ENCODE measurements at regions not wholly inside any gene's neighbourhood (a gene's known extent, or its start where the extent isn't known, plus 50 kb on each side); places are given as distances from the start of the nearest gene placed in this dataset.

DNA sequence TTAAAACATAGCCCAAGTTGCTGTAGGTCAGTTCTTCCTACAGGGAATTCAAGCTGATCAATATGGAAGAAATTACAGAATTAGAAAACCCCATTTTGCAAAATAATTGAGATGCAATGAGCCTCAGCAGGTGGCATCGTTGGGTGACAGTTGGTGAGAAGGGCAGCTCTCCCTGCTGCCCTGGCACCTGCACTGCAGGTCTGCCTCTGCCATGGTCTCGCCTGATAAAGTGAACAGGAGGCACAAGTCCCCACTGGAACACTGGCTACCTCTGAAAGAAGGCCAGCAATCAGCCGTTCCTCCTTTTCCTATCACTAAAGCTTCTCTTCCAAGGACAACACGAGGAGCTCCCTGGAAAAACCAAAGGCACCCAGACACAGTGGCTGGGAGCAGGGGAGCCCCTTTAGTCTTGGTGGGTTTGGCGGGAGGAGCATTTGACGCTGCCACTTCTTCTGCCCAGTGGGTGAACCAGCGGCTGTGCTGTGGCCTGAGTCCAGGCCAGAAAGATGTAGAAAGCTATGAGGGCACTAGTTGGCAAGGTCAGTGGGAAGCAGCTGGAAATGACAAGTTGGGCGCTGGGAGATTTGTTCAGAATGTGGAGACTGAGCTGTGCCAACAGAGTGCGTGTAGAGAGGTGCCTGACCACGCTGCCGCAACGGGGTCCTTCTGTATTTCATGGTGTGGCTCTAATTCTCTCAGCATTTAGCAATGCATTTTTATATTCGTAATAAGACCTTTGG lies 93.1 kb downstream of the RIPK4 start:
- H4K8ac ChIP-seq (ENCODE audit: extremely low read depth, insufficient read depth, low read length) = no peak overlapping the region
- no peak overlapping the region for H3K27ac ChIP-seq (ENCODE audit: low read depth, low read length)
- H3K4me1 ChIP-seq (replicated peaks in 1 of 4; ENCODE audit: control insufficient read depth in 3 of 4, insufficient read depth in 4 of 4, low read length in 3 of 4) = peaks cover 8 to 14% (median 12%) of the 10 kb centered on the region in 4 experiments
- no peaks in the 10 kb centered on the region for H3K36me3 ChIP-seq (ENCODE audit: control insufficient read depth in 2 of 4, insufficient read depth in 4 of 4, low read length in 3 of 4)
- POLR2A ChIA-PET (ENCODE audit: partially characterized antibody) = interaction anchor here (1.1 kb wide), 1 partner anchor 10 kb away, joined by 3 read pairs; no protein-coding TSS in a partner anchor
- H3K79me2 ChIP-seq (ENCODE audit: control insufficient read depth in 1 of 2, insufficient read depth in 2 of 2, low read length in 2 of 2) = no peaks in the 10 kb centered on the region
- no peak overlapping the region for H2BK5ac ChIP-seq (ENCODE audit: low read depth, low read length)
- H3K27me3 ChIP-seq (replicated peaks in 1 of 4; ENCODE audit: control insufficient read depth in 3 of 4, extremely low read depth in 1 of 4, insufficient read depth in 3 of 4, low read length in 3 of 4) = no peaks in the 10 kb centered on the region; a peak in 2 of 7 replicates
- no peak overlapping the region for H2BK120ac ChIP-seq (replicated peaks; ENCODE audit: low read depth, low read length)
- FAIRE-seq (no peak), DNase-seq (ENCODE audit: low read depth in 1 of 2, low spot score in 2 of 2) (no peak)
- 82% methylated on average over 12 of the region's 13 CpGs; no CpG with 5 or more reads in 1 of the 2 experiments for WGBS, 2 experiments (ENCODE audit: extremely low coverage in 1 of 2, insufficient coverage in 1 of 2, insufficient read length in 1 of 2, insufficient replicate concordance in 2 of 2, low coverage in 1 of 2, low lambda C conversion rate in 2 of 2, missing lambda C conversion rate in 1 of 2)
- H3K9ac ChIP-seq (replicated peaks in 1 of 4; ENCODE audit: extremely low read depth in 1 of 4, low read depth in 3 of 4, low read length in 3 of 4) = no peak overlapping the region
- H3K18ac ChIP-seq (ENCODE audit: extremely low read depth, low read length) = no peak overlapping the region
- no peak overlapping the region for H3K4ac ChIP-seq (replicated peaks; ENCODE audit: insufficient read length, low read depth, low read length)
- H3K9me3 ChIP-seq (ENCODE audit: insufficient read depth in 2 of 2, low read depth in 1 of 2, low read length in 1 of 2) = no peaks in the 10 kb centered on the region
- no peaks in the 10 kb centered on the region for H3K79me1 ChIP-seq (ENCODE audit: low read depth, low read length)
- H2BK20ac ChIP-seq (ENCODE audit: low read length) = no peak overlapping the region
- no peak overlapping the region for H2AK5ac ChIP-seq (ENCODE audit: low read depth, low read length)
- no peak overlapping the region for H3K23ac ChIP-seq (ENCODE audit: insufficient read length)
- H3K23me2 ChIP-seq (ENCODE audit: low read depth, low read length) = peaks cover 4% of the 10 kb centered on the region; the same call in 1 of the 2 replicates
- H4K20me1 ChIP-seq (replicated peaks in 1 of 2; ENCODE audit: control insufficient read depth in 1 of 2, insufficient read depth in 2 of 2, low read length in 2 of 2) = peaks cover 0 to 3% of the 10 kb centered on the region in 2 experiments
- no peak overlapping the region for H4K91ac ChIP-seq (replicated peaks; ENCODE audit: insufficient read length, low read length)
- H3K14ac ChIP-seq (ENCODE audit: insufficient read length) = no peak overlapping the region
- H2BK15ac ChIP-seq (ENCODE audit: low read length) = no peak overlapping the region
- H4K5ac ChIP-seq (ENCODE audit: insufficient read length, low read depth, low read length) = no peak overlapping the region
- no peak overlapping the region for H3K4me3 ChIP-seq (ENCODE audit: extremely low read depth in 1 of 4, insufficient read depth in 2 of 4, low read depth in 3 of 4, low read length in 4 of 4)
- CTCF ChIA-PET (ENCODE audit: partially characterized antibody) = interaction anchor here (0.9 to 2.0 kb wide), 10 partner anchors 9 to 143 kb away, joined by 3 to 13 read pairs (median 4); no protein-coding TSS in a partner anchor
- H2AFZ ChIP-seq (ENCODE audit: low read length) = no peak overlapping the region
- peak overlapping the region; percentile 44; the same call in 1 of the 2 replicates for H2BK12ac ChIP-seq (ENCODE audit: low read depth, low read length)
- H3K56ac ChIP-seq (replicated peaks; ENCODE audit: insufficient read length, low read depth, low read length) = no peak overlapping the region
- no peak overlapping the region for H3K4me2 ChIP-seq (ENCODE audit: insufficient read depth in 1 of 2, low read depth in 2 of 2, low read length in 2 of 2)
- TF ChIP-seq EZH2 (IDR thresholded peaks at IDR 0.05; ENCODE audit: low read depth, low read length, severe bottlenecking) (no peak), NANOG (IDR thresholded peaks at IDR 0.05; ENCODE audit: insufficient read depth, low read depth, low read length, poor library complexity, severe bottlenecking) (no peak), RBBP5 (IDR thresholded peaks at IDR 0.05; ENCODE audit: borderline replicate concordance, low read depth, low read length) (no peak), POU5F1 (IDR thresholded peaks at IDR 0.05; ENCODE audit: low read depth, low read length) (no peak), BRCA1 (IDR thresholded peaks at IDR 0.05; ENCODE audit: low read depth, low read length) (no peak), CBX5 (IDR thresholded peaks at IDR 0.05; ENCODE audit: low read depth, low read length) (no peak), POLR2AphosphoS5 (IDR thresholded peaks at IDR 0.05; ENCODE audit: low read depth, low read length) (no peak), JUND (IDR thresholded peaks at IDR 0.05; ENCODE audit: low read length) (no peak), CEBPB (IDR thresholded peaks at IDR 0.05; ENCODE audit: low read depth, low read length) (no peak), SIN3A (conservative IDR thresholded peaks at IDR 0.05 in 1 of 2, IDR thresholded peaks at IDR 0.05 in 1 of 2; ENCODE audit: low read depth in 1 of 2, low read length in 2 of 2) (no peak), HDAC2 (IDR thresholded peaks at IDR 0.05; ENCODE audit: borderline replicate concordance in 1 of 2, low read depth in 2 of 2, low read length in 2 of 2) (no peak)
- TF ChIP-seq, protein P1, sequence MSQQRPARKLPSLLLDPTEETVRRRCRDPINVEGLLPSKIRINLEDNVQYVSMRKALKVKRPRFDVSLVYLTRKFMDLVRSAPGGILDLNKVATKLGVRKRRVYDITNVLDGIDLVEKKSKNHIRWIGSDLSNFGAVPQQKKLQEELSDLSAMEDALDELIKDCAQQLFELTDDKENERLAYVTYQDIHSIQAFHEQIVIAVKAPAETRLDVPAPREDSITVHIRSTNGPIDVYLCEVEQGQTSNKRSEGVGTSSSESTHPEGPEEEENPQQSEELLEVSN (IDR thresholded peaks at IDR 0.05) = no peak

Data from H1 (cell line).